Femur (tissue), 1 donor: ENCODE measurements at regions not wholly inside any gene's neighbourhood (a gene's known extent, or its start where the extent isn't known, plus 50 kb on each side); places are given as distances from the start of the nearest gene placed in this dataset.
A peak's percentile ranks its signal among the peaks of the same experiment; 100 is the strongest.

Experiments
- DNase-seq: peaks from one replicate; pipeline ENCODE4 v3.0.0-alpha.2; 2017

DNA sequence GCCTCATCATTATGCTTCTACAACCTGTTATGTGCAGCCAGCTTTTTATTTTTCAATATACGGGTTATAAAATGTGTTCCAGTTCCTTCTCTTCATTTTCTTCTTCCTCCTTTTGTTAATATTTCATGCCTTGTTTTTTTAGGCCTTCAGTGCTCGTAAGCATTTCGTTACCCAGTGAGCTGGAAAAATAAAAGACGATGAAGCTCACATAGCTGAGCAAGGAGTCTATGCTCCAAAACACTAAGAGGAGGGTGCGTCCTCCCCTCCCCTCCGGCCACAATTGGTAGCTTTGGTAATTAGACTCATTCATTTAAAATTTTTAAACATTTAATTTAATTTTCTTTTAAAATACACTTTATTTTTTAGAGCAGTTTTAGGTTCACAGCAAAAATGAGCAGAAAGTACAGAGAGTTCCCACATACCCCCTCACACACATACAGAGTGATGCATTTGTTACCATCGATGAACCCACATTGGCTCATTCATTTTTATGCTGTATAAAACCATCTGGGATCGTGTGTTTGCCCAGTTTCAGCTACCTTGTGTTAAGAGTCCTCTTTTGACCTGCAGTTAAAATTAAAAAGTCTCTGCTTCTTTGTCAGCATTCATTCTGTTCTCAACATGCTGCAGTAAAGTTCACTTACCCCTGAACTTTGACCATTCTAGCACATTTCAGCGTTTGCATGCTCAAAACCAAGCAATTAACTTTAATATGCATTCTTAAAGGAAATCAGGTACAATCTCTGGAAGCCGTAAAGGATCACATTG is 223.9 kb downstream of the LACC1 start:
- DNase-seq = no peak

DNA sequence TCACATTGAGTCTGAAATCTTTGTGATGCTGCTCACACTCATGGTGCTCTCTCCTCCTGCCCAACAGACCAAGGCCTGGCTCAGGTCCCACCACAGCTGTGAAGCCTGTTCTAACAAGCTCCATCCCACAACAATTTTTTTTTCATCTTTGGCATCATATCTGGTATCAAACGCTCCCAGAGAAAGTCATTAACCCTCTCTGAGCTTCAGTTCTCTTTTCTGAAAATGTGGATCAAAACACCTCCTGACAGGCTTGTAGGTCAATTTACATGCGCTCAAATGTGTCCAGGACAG is 224.4 kb downstream of the LACC1 start:
- peak; percentile 70 for DNase-seq

DNA sequence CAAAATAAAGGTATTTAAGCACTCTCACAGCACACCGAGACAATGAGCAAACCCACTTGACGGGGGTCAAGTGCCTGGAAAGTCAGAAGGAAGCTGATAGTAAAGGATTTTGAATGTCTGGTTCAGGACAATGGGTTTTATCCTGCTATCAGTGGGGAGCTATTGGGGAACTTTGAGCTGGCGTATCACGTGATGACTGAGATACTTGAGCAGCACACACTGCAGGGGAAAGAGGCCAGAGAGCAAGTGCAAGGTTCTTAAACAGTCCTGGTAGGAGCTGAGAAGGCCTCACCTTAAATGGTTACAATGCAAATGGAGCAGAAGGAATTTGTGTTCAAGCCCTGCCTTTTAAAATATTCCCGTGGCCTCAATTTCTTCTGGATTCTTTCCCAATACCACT is 225.3 kb downstream of the LACC1 start:
- no peak for DNase-seq

DNA sequence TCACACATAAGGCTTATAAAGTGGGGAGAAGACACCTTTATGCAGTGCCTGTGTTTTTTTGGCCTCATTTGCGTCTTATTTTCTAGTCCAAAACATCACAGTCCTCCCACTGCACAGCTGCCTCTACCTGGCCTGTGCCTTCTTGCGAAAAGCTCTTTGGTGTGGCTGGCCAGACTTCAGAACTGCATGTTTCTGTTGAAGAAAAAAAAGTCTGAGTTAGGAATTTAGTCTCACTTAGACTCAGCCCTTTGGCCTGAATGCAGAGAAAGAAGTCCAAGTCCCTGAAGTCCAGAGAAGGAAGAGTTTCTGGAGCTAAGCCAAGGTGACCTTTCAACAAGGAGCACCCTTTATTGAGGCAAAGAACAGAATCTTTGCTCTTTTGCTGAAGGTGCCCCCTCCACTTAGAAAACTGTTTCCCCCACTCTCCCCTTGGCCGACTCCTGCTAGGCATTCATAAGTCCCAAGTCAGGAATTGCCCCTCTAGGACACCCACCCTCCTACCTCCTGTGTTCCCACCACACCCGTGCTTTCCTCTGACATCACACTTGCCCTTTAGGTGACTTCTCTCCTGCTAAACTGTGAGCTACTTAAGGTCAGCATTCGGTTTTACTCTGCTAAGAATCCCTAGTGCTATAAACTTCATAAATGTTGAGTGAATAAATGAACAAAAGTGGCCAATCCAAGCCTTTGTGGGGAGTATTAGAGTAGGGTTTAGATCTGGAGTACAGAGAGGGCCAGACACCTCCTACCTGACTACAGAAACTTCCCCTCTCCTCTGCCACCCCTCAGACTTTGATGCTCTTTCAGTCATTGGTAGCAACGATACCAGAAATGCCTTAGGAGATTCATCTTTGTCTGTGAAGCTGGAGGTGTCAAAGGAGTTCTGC is 226.8 kb downstream of the LACC1 start:
- no peak for DNase-seq

DNA sequence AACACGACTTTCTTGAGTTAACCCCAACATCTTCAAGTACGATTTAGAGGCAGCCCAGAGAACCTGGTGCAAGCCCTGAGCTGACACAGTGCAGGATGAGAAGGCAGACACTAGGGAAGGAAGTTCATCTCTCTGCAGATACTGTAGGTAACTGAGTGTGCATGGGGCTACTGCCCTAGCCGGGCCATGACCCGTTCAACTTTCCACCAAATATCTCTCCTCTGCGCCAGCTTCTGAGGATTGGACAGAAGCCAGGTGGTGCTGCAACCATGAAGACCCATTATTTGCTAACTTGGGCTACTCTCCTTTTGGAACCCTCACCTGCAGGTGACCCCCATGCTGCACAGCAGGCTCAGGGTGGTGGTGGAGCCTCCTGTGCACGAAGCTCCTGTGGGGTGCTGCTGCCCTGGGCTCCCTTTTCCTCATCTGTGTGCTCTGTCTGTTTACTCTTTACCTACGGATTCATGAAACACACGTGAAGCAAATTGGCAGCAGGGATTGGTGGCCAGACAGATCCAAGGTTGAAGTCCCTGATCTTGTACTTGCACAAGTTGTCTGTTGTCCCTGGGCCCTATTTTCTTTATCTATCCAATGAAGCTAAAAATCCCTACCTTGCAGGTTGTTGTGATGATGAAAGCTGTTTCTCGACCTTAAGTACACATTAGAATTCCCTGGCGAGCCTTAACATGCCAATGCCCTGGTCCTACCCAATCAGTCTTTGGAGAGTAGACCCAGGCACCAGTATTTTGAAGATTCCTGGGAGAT is 227.8 kb downstream of the LACC1 start:
- no peak for DNase-seq

DNA sequence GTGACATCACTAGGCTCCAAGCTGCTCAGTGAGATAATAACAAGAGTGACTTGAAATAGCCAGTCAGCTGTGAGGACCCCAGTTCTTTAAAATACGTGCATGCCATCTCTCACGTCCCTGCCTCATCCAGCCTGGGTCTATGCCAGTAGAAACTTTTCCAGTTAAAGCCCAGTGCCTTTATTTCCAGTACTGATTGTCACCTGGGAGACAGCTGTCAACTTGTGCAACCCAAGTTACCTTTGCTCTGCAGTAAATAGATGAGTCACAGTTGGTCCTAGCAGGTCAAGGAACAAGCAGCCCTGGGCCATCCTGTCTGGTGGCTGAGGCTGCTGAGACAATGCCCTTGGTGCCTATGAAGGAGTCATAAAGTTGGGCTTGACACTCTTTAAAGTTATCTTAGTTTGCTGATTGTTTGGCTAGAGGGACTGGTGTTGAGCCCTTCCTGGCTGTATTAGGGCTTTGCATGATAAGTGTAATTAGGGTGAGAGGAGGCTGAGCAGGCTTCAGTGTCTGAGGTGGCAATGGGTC is 228.7 kb downstream of the LACC1 start:
- DNase-seq = no peak

DNA sequence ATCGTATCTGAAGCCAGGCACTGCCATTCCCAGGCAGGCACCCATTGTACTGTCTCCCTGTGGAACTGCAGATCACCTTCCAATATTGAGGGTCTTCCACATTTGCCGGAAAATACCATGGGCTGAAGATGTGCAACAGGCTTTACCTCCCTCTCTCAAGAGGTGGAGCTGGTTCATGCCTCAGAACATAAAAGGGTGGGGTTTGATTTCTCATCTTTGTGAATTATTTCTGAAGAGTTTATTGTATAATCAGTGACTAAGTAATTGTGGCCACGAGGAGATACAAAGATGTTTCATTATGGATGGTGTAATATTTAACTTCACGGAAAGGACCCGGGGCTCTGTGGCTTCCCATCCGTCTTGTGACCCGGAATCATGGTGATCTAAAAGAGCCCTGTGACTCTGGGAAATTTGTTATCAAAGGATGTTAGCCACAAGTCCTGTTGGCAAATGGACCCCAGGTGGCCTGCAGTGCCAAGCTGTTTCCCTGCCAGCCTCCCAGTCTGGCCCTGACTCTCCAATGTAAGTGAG is 230.5 kb downstream of the LACC1 start:
- no peak for DNase-seq

DNA sequence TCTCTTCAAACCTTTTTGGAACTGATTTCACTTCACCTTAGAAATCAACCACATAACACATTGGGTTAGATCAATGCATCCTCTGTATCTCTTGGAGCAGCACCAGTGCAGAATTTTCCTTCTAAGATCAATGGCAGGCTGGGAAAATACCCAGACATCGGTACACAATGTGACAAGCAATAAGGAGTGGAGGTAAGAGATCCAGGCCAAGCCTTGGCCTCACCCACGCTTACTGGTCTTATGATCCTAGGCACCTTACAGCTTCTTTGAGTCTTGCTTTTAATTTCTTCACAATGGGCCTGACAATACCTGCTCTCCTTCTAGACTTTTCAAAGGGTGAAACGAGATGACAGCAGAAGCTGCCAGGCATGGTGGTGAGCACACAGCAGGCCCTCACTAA is 232.0 kb downstream of the LACC1 start:
- DNase-seq = no peak

DNA sequence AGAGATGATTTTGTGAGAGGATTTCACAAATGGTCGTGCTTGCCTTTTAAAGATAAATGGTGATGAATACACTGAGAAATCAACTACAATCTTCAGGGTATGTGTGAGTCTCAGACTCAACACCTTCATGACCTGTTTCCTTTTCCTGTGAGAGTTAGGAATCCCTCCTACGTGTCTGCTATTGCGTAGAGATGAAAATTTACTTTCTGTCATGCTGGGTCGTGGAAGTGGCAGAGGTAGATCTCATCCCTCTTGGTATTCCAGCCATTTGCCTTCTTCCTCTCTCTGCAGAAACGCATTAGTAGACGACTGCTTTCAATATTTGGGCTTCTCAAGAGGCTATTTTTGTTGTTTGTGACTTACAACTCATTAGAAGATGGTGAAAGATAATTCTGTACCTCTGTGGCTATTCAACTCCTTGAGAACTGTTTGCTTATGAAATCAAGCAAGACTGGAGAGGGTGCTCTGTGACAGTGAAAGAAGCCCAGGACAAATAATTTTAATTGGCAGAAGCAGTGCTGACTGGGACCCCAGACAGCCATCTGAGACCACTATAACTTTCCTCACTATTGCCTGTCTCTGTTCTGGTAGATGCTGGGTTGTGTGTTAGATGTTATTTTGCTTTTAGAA is 233.1 kb downstream of the LACC1 start:
- no peak for DNase-seq

DNA sequence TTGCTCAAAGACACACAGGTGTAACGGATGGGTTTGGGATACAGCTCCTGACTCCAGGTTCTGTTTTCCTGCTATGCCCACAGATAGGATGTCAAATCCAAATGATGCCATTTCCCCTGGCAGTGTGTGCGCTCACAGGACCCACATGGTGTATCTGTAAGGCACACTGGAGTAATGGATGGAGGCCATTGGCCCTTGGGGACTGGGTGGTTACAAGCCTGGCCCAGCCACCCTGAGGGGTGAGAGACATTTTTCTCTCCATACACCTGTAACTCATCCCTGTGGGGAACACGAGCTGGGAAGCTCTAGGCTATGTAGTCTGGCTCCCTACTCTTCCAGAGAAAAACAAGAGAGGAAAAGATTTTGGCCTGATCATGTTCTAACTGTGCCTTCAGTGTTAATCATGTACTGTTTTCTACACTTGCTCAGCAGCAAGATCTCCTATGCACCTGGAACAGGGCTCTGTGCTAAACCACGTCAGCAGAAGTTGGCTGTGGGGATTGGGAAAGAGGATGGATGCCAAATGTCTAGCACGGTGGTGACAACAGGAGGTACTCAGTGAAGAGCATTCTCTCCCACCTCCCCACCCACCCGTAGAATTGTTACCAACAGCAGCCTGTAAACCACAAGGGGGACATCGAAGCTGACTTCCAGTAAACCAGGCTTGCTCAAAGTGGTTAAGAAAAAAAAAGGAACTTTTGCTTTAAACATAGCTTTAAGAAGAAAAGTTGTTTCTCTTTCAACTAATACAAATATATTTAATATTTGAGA is 237.0 kb downstream of the LACC1 start:
- DNase-seq = peak; percentile 45

DNA sequence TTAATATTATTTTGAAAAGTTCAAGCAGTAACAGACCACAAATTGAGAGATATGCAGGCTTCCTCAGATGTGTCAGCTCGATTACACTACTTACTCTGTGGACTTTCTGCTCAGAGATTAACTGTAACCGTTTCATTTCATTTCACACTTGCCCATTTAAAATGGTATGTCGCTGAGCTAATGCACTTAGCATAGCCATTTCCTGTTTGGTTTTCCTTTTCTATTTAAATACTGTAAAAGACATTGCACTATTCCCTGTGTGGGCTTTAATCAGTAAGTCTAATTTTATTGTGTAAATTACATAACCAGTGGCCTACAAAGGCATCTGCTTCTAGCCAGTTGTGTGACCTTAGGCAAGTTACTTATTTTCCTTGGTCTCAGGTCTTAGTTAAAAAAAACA is 237.6 kb downstream of the LACC1 start:
- DNase-seq = no peak

DNA sequence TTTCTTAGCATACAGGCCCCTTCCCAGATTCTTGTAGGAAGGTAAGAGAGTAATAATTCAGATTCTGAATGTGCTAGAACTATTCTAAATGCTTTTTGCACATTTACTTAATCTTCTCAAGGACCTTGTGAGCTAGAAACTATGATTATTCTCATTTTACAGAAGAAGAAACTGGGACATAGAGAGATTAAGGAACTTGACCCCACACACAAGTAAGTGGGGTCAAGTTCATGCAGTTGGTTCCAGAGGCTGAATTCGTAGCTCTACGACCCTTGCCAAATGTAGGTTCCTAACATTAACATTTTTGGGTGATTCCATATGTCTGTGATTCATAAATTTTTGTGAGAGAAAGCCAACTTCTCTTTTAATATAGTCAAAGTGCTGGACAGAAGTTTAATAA is 238.1 kb downstream of the LACC1 start:
- no peak for DNase-seq

DNA sequence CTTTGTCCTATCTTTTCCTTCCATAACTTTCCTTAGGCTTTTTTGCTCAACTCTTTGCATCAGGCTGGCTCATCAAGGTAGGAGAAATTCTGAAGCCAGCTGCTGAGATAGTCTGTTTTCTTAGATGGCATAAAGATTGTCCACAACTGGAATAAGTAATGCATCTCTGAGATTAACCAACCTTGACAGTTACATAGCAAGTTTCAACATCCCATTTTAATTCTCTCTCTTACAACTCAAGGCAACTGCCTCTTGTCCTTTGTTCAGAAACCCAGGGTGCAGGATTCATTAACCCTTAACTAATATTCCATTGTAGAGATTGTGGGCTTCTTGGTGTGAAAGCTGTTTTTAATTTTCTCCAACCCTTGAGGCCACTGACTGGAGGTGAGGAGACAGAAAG is 239.2 kb downstream of the LACC1 start:
- DNase-seq = no peak

DNA sequence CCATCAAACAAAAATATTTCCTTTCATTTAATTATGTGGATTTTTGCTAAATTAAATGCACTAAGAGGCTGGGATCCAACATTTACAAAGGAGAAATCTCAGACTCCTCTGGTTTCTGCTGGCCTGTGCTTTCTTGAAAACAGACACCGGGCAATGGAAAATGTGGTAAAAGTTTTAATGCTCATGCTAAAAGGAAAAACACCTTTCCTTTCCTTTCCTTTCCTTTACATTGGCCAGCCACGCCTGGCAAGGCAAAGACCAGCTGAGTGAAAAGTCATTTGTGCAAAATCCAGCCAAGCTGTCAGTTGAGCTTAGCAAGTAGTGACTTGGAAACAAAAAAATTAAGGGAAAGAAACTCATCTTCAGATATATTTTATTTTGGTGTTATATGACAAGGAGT is 240.3 kb downstream of the LACC1 start:
- peak; percentile 80 for DNase-seq

DNA sequence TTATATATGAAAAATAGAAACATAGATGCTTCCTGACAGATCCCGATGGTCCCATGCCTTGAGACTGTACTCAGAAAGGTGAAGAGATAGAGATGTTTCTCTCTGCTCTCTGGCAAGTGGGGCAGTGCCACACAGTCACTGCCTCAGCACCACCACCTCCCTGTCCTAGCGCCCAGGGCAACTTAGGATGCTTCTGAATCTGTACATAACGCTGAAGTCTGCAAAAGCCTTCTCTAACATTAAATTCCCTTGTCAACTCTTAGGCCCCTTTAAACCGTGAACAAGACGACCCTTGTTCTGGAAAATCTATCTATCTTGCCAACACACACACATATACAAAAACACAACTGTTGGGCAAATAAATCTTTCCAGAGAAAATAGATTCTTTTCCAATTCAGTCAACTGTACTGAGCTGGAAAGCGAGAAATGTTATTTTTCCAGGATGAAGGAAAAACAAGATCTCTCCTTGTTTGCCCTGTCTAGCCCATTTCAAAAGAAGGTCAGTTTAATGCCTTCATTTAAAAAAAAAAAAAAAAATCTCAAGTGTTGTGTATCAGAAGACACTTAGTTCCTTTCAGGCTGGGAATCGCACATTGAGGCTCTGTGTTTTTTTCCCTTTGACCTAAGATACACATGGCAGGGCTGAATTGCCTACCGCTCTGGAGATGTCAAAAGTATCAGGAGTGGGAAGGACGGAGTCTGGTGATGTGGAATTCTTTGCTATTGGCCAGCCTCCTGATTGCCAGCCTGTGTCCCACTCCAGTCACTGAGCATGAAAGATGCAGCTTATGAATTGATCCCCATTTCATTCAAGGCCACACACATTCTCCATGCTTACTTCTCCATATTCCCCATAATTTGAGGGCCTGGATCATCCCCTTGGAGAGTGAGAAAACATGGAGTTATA is 241.4 kb downstream of the LACC1 start:
- no peak for DNase-seq

DNA sequence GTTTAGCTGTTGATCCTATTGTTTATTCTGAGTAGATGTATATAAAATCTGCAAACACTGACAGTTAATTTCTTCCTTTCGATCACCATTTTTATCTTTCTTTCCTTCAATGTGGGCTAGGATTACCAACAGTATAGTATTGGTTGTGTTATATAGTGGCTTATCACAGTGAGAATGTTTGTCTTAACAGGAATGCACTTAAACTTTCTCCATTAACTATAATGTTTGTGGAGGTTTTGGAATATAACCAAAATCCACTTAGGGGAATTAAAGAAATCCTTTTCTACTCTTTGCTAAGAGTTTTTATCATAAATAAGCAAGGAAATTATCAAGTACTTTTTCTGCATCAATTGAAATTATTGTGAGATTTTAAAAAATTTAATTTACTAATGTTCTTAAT is 244.6 kb downstream of the LACC1 start:
- DNase-seq = no peak

DNA sequence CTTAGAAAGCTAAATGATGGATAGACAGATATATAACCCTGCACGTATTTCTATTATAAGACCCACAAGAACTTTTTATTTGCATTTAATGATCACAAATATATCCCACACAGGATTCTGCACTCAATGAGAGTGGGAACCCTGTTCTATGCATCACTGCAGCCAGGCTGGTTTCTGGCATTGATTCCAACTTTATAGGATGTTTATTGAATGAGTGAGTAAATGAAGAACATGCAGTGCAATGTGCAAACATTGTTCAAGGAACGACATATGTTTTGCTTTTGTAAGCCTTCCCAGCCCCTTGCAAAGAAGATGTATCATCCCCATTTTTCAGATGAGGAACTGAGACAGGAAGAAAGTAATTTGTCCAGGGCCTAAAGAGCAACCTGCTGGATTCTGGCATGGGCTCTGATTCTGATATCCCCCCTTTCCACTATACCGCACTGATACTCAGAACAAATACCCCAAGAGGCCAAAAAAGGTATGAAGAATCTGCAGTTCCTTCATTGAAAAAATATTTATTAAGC is 246.3 kb downstream of the LACC1 start:
- DNase-seq = no peak

DNA sequence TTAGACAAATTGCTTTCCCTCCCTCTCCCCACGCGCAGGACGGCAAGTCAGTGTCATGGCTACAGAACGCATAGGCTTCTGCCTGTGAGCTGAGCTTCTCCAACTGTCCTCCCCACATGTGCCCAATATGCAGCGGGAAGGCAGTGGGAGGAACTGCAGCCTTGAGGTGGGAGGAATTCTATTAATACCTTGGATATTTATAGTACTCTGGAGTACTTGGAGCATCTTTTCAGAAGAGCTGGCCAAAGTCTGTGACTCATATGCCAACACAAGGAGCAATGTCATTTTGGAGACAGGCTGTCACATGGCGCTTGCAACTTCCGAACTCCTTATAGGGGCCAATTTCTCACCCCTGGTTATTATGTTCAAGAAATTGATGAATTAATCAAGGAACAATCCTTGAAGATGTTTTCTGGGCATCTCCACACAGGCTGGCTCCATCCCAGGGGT is 245.0 kb upstream of the SERP2 start:
- peak; percentile 40 for DNase-seq

DNA sequence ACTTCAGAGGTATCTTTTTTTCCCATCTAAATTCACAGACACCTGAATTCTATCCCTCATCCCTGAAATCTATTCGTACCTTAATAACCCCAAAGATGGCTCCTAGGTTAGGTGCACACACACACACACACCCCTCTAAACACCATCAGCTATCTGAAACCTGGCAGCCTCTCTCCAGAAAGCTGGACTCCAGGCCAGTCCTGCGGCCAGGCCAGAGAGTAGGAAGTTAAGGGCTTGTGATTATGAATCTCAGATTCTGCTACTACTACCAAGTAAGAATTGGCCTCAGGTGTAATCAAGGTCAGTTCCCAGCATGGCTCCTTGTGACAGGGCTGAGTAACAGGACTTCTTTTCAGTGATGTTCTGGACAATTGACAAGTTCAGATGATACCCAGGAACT is 244.2 kb upstream of the SERP2 start:
- no peak for DNase-seq

DNA sequence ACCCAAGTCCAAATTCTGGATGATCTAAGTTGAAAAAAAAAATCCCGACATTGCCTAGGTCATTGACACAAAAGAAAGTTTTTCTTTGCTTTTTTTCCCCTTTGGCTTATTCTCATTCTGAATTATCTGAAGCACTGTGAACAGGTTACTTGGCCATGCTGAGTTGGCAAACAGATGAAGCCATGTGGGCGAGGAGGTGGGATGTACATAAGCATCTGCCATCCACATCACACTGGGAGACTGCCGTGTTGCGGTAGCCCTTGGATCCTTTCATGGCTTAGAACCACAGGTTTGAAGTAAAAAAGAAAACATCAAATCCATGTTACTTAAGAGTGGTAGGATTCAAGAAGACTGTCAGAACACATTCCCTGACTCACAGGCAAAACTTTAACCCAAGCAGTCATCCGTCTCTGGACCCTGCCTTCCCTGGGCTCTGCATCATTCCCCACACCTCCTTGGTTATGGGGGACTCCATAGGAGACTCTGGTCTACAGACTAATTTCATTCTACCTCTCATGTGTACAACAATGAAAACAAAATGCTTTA is 242.5 kb upstream of the SERP2 start:
- no peak for DNase-seq
